Activated naive CD8-positive, alpha-beta T cell (primary cell): ENCODE measurements at regions not wholly inside any gene's neighbourhood (a gene's known extent, or its start where the extent isn't known, plus 50 kb on each side); places are given as distances from the start of the nearest gene placed in this dataset.

Source experiments
- H3K27ac Mint-ChIP-seq: one replicate; pipeline ENCODE4 v1.8.0; 2021; ENCODE audit warnings: mixed read lengths
- H3K27me3 Mint-ChIP-seq: one replicate; pipeline ENCODE4 v1.8.0; 2021; ENCODE audit warnings: mixed read lengths
- H3K36me3 Mint-ChIP-seq: one replicate; pipeline ENCODE4 v1.8.0; 2021; ENCODE audit warnings: mixed read lengths
- H3K4me1 Mint-ChIP-seq: one replicate; pipeline ENCODE4 v1.8.0; 2021; ENCODE audit warnings: low read depth, mixed read lengths
- H3K4me3 Mint-ChIP-seq: one replicate; pipeline ENCODE4 v1.8.0; 2021; ENCODE audit warnings: mild to moderate bottlenecking, mixed read lengths
- H3K9me3 Mint-ChIP-seq: one replicate; pipeline ENCODE4 v1.8.0; 2021; ENCODE audit warnings: low read depth, mixed read lengths

- Mint-ChIP-seq H3K36me3 (no peaks in the 10 kb centered on the region), H3K27me3 (no peaks in the 10 kb centered on the region), H3K4me3 (no peak overlapping the region), H3K4me1 (no peaks in the 10 kb centered on the region), H3K27ac (no peak overlapping the region), H3K9me3 (no peaks in the 10 kb centered on the region)
These were observed 51.4 kb upstream of the SOX2 start for GRCh38 chr3:181660337-181660736.

GRCh38 chr3:181637456-181637855, 74.3 kb upstream of the SOX2 start:
- H3K27ac Mint-ChIP-seq: no peak overlapping the region
- no peaks in the 10 kb centered on the region for H3K36me3 Mint-ChIP-seq
- no peak overlapping the region for H3K4me3 Mint-ChIP-seq
- H3K9me3 Mint-ChIP-seq: peaks cover 3% of the 10 kb centered on the region
- H3K4me1 Mint-ChIP-seq: no peaks in the 10 kb centered on the region
- H3K27me3 Mint-ChIP-seq: peaks cover 3% of the 10 kb centered on the region

- H3K4me1 Mint-ChIP-seq: no peaks in the 10 kb centered on the region
- peaks cover 3% of the 10 kb centered on the region for H3K9me3 Mint-ChIP-seq
- H3K27ac Mint-ChIP-seq: no peak overlapping the region
- H3K36me3 Mint-ChIP-seq: no peaks in the 10 kb centered on the region
- no peak overlapping the region for H3K4me3 Mint-ChIP-seq
- peaks cover 3% of the 10 kb centered on the region for H3K27me3 Mint-ChIP-seq
These were observed 74.7 kb upstream of the SOX2 start for GRCh38 chr3:181637056-181637455.

GRCh38 chr3:181635141-181635540, 76.6 kb upstream of the SOX2 start:
- Mint-ChIP-seq H3K4me3 (no peak overlapping the region), H3K4me1 (no peaks in the 10 kb centered on the region), H3K9me3 (peaks cover 3% of the 10 kb centered on the region), H3K27ac (no peak overlapping the region), H3K27me3 (peaks cover 1% of the 10 kb centered on the region), H3K36me3 (no peaks in the 10 kb centered on the region)

- H3K36me3 Mint-ChIP-seq: no peaks in the 10 kb centered on the region
- H3K9me3 Mint-ChIP-seq: peaks cover 3% of the 10 kb centered on the region
- H3K4me3 Mint-ChIP-seq: no peak overlapping the region
- peaks cover 1% of the 10 kb centered on the region for H3K27me3 Mint-ChIP-seq
- no peaks in the 10 kb centered on the region for H3K4me1 Mint-ChIP-seq
- no peak overlapping the region for H3K27ac Mint-ChIP-seq
These were observed 78.2 kb upstream of the SOX2 start for GRCh38 chr3:181633556-181633955.

- no peaks in the 10 kb centered on the region for H3K4me1 Mint-ChIP-seq
- peaks cover 2% of the 10 kb centered on the region for H3K27me3 Mint-ChIP-seq
- peaks cover 3% of the 10 kb centered on the region for H3K9me3 Mint-ChIP-seq
- no peak overlapping the region for H3K4me3 Mint-ChIP-seq
- no peaks in the 10 kb centered on the region for H3K36me3 Mint-ChIP-seq
- no peak overlapping the region for H3K27ac Mint-ChIP-seq
These were observed 79.8 kb upstream of the SOX2 start for GRCh38 chr3:181631901-181632300.

GRCh38 chr3:181630853-181631252, 80.9 kb upstream of the SOX2 start:
- Mint-ChIP-seq H3K27me3 (peaks cover 2% of the 10 kb centered on the region), H3K4me1 (no peaks in the 10 kb centered on the region), H3K9me3 (peaks cover 3% of the 10 kb centered on the region), H3K4me3 (no peak overlapping the region), H3K36me3 (no peaks in the 10 kb centered on the region), H3K27ac (no peak overlapping the region)

- H3K27me3 Mint-ChIP-seq: peaks cover 2% of the 10 kb centered on the region
- peaks cover 3% of the 10 kb centered on the region for H3K9me3 Mint-ChIP-seq
- no peak overlapping the region for H3K4me3 Mint-ChIP-seq
- no peaks in the 10 kb centered on the region for H3K4me1 Mint-ChIP-seq
- no peaks in the 10 kb centered on the region for H3K36me3 Mint-ChIP-seq
- no peak overlapping the region for H3K27ac Mint-ChIP-seq
These were observed 82.0 kb upstream of the SOX2 start for GRCh38 chr3:181629711-181630110.

GRCh38 chr3:181629029-181629428, 82.7 kb upstream of the SOX2 start:
- no peak overlapping the region for H3K4me3 Mint-ChIP-seq
- H3K9me3 Mint-ChIP-seq: no peaks in the 10 kb centered on the region
- peaks cover 2% of the 10 kb centered on the region for H3K27me3 Mint-ChIP-seq
- H3K27ac Mint-ChIP-seq: no peak overlapping the region
- no peaks in the 10 kb centered on the region for H3K4me1 Mint-ChIP-seq
- no peaks in the 10 kb centered on the region for H3K36me3 Mint-ChIP-seq

GRCh38 chr3:181628384-181628783, 83.3 kb upstream of the SOX2 start:
- Mint-ChIP-seq H3K27ac (no peak overlapping the region), H3K27me3 (peaks cover 2% of the 10 kb centered on the region), H3K4me1 (no peaks in the 10 kb centered on the region), H3K36me3 (no peaks in the 10 kb centered on the region), H3K4me3 (no peak overlapping the region), H3K9me3 (no peaks in the 10 kb centered on the region)

GRCh38 chr3:181626036-181626435, 85.7 kb upstream of the SOX2 start:
- peaks cover 1% of the 10 kb centered on the region for H3K27me3 Mint-ChIP-seq
- H3K4me3 Mint-ChIP-seq: no peak overlapping the region
- H3K9me3 Mint-ChIP-seq: no peaks in the 10 kb centered on the region
- H3K27ac Mint-ChIP-seq: no peak overlapping the region
- H3K36me3 Mint-ChIP-seq: no peaks in the 10 kb centered on the region
- H3K4me1 Mint-ChIP-seq: no peaks in the 10 kb centered on the region

- no peaks in the 10 kb centered on the region for H3K9me3 Mint-ChIP-seq
- no peak overlapping the region for H3K4me3 Mint-ChIP-seq
- H3K27me3 Mint-ChIP-seq: peaks cover 1% of the 10 kb centered on the region
- no peak overlapping the region for H3K27ac Mint-ChIP-seq
- no peaks in the 10 kb centered on the region for H3K36me3 Mint-ChIP-seq
- H3K4me1 Mint-ChIP-seq: no peaks in the 10 kb centered on the region
These were observed 87.6 kb upstream of the SOX2 start for GRCh38 chr3:181623924-181624694.

- Mint-ChIP-seq H3K27ac (no peak overlapping the region), H3K4me3 (no peak overlapping the region), H3K9me3 (no peaks in the 10 kb centered on the region), H3K27me3 (no peaks in the 10 kb centered on the region), H3K4me1 (no peaks in the 10 kb centered on the region), H3K36me3 (no peaks in the 10 kb centered on the region)
These were observed 89.4 kb upstream of the SOX2 start for GRCh38 chr3:181622365-181622764.

GRCh38 chr3:181619897-181620296, 91.8 kb upstream of the SOX2 start:
- no peaks in the 10 kb centered on the region for H3K4me1 Mint-ChIP-seq
- no peaks in the 10 kb centered on the region for H3K9me3 Mint-ChIP-seq
- H3K36me3 Mint-ChIP-seq: no peaks in the 10 kb centered on the region
- H3K27me3 Mint-ChIP-seq: no peaks in the 10 kb centered on the region
- H3K27ac Mint-ChIP-seq: no peak overlapping the region
- no peak overlapping the region for H3K4me3 Mint-ChIP-seq

GRCh38 chr3:181618260-181618659, 93.5 kb upstream of the SOX2 start:
- no peak overlapping the region for H3K27ac Mint-ChIP-seq
- H3K36me3 Mint-ChIP-seq: no peaks in the 10 kb centered on the region
- no peaks in the 10 kb centered on the region for H3K4me1 Mint-ChIP-seq
- H3K9me3 Mint-ChIP-seq: no peaks in the 10 kb centered on the region
- H3K4me3 Mint-ChIP-seq: no peak overlapping the region
- H3K27me3 Mint-ChIP-seq: no peaks in the 10 kb centered on the region
